GM12878 (cell line): ENCODE measurements at regions not wholly inside any gene's neighbourhood (a gene's known extent, or its start where the extent isn't known, plus 50 kb on each side); places are given as distances from the start of the nearest gene placed in this dataset.

Experiments used
- ATAC-seq: fragments of 200-7000 bp; cut with Tn5 transposase; 3 replicates; pipeline ENCODE4 v1.9.1; 2020; ENCODE audit warnings: mild to moderate bottlenecking, moderate library complexity
- BruUV-seq: library from RNA; stranded (reverse); fragments of 400-500 nt; replicated peaks from 2 replicates; lab custom pipeline; 2021; lab: Mats Ljungman, UMichigan
- CTCF ChIA-PET: fragments of 300-600 bp; sonication (Branson Sonifier 250); formaldehyde crosslinking; extraction: SDS; loops from one replicate; lab custom pipeline; 2021; ENCODE audit warnings: inconsistent platforms; lab: Yijun Ruan, JAX
- POLR2A ChIA-PET: fragments of 350-600 bp; formaldehyde crosslinking; extraction: SDS; loops from one replicate; lab custom pipeline; 2021; ENCODE audit warnings: inconsistent platforms; lab: Charles Lee
- RAD21 ChIA-PET: fragments of 300-600 bp; sonication (Branson Sonifier 250); formaldehyde crosslinking; loops from one replicate; lab custom pipeline; 2023; ENCODE audit warnings: antibody characterized with exemption; ENCODE audit not compliant: unreplicated experiment; lab: Charles Lee
- SMC1A ChIA-PET: fragments of 300-600 bp; sonication (Branson Sonifier 250); formaldehyde crosslinking; loops from one replicate; lab custom pipeline; 2023; ENCODE audit not compliant: unreplicated experiment, uncharacterized antibody; lab: Charles Lee
- DNase-seq: peaks from one replicate; pipeline ENCODE4 v3.0.0-alpha.2; 2011; ENCODE audit warnings: low read depth, low spot score
- FAIRE-seq: peaks from 3 replicates; lab custom pipeline; 2011; peaks lifted over from hg19 to GRCh38; lab: Jason Lieb, UNC
- H2AFZ ChIP-seq: 2 replicates; pipeline ENCODE4 v1.6.0; 2011; ENCODE audit warnings: low read depth, low read length, control low read depth; ENCODE audit not compliant: control insufficient read depth
- H3K27ac ChIP-seq: 2 replicates; pipeline ENCODE4 v1.5.1; 2011; ENCODE audit warnings: control low read depth; ENCODE audit not compliant: control insufficient read depth, insufficient read depth
- H3K27me3 ChIP-seq, 2 experiments: replicated peaks in 1 of 2; 2 replicates each; pipeline versions ENCODE4 v1.6.0 to v1.6.1; 2011; ENCODE audit warnings: low read length in 1 of 2; ENCODE audit not compliant: control insufficient read depth in 2 of 2, insufficient read depth in 2 of 2
- H3K36me3 ChIP-seq, 2 experiments: 2 replicates each; pipeline ENCODE4 v1.5.1; 2011; ENCODE audit warnings: low read length in 1 of 2; ENCODE audit not compliant: control insufficient read depth in 2 of 2, insufficient read depth in 2 of 2
- H3K4me1 ChIP-seq: 2 replicates; pipeline ENCODE4 v1.6.1; 2011; ENCODE audit warnings: mild to moderate bottlenecking, low read length, moderate library complexity, mixed read lengths; ENCODE audit not compliant: control insufficient read depth, insufficient read depth
- H3K4me2 ChIP-seq: 2 replicates; pipeline ENCODE4 v1.6.0; 2011; ENCODE audit warnings: control low read depth; ENCODE audit not compliant: control insufficient read depth, insufficient read depth
- H3K4me3 ChIP-seq: fragments of 200-600 bp; sonication (generic); 2 replicates; pipeline ENCODE4 v1.5.1; 2016
- H3K79me2 ChIP-seq: 2 replicates; pipeline ENCODE4 v1.6.0; 2011; ENCODE audit warnings: low read length; ENCODE audit not compliant: control insufficient read depth, insufficient read depth
- H3K9ac ChIP-seq: 2 replicates; pipeline ENCODE4 v1.8.0; 2011; ENCODE audit warnings: low read length, control low read depth, mixed read lengths; ENCODE audit not compliant: control insufficient read depth, insufficient read depth
- H3K9me3 ChIP-seq: replicated peaks from 3 replicates; pipeline ENCODE4 v1.5.1; 2011; ENCODE audit warnings: mild to moderate bottlenecking, low read length; ENCODE audit not compliant: control insufficient read depth, insufficient read depth
- H4K20me1 ChIP-seq: 2 replicates; pipeline ENCODE4 v1.6.0; 2011; ENCODE audit not compliant: control insufficient read depth, insufficient read depth
- BCL11A ChIP-seq: IDR thresholded peaks from 2 replicates; pipeline ENCODE4 v1.6.1; 2011; ENCODE audit warnings: low read depth, low read length
- BCLAF1 ChIP-seq: fragments of 450-650 bp; IDR thresholded peaks from 2 replicates; pipeline ENCODE4 v1.6.1; 2017; ENCODE audit warnings: antibody characterized with exemption, mild to moderate bottlenecking, moderate library complexity
- BMI1 ChIP-seq: fragments of 450-650 bp; IDR thresholded peaks from 2 replicates; pipeline ENCODE4 v1.6.1; 2016; ENCODE audit warnings: mild to moderate bottlenecking, moderate library complexity, borderline replicate concordance
- CREM ChIP-seq: IDR thresholded peaks from 2 replicates; pipeline ENCODE4 v1.6.1; 2014; ENCODE audit warnings: antibody characterized with exemption, low read depth
- EZH2 ChIP-seq: IDR thresholded peaks from 2 replicates; pipeline ENCODE4 v1.6.1; 2012; ENCODE audit warnings: low read depth, mild to moderate bottlenecking, control low read depth, inconsistent platforms, low read length, borderline replicate concordance; ENCODE audit not compliant: control insufficient read depth
- IRF3 ChIP-seq: fragments of 450-650 bp; IDR thresholded peaks from 2 replicates; pipeline ENCODE4 v1.6.1; 2014; ENCODE audit warnings: mild to moderate bottlenecking
- MTA2 ChIP-seq: fragments of 450-650 bp; IDR thresholded peaks from 2 replicates; pipeline ENCODE4 v1.6.1; 2016; ENCODE audit warnings: low read depth, mild to moderate bottlenecking, moderate library complexity
- MTA3 ChIP-seq: IDR thresholded peaks from 2 replicates; pipeline ENCODE4 v1.6.1; 2012; ENCODE audit warnings: low read length, inconsistent platforms, borderline replicate concordance
- MXI1 ChIP-seq: fragments of 150-350 bp; IDR thresholded peaks from 2 replicates; pipeline ENCODE4 v1.6.1; 2011; ENCODE audit warnings: low read depth, mild to moderate bottlenecking, inconsistent platforms, low read length, improper control_type of control experiment
- NFIC ChIP-seq: IDR thresholded peaks from 2 replicates; pipeline ENCODE4 v1.6.1; 2012; ENCODE audit warnings: low read depth, mild to moderate bottlenecking, inconsistent platforms, low read length, moderate library complexity
- NFXL1 ChIP-seq: fragments of 450-650 bp; IDR thresholded peaks from 2 replicates; pipeline ENCODE4 v1.6.1; 2017; ENCODE audit warnings: antibody characterized with exemption, mild to moderate bottlenecking, borderline replicate concordance
- PBX3 ChIP-seq: IDR thresholded peaks from 2 replicates; pipeline ENCODE4 v1.6.1; 2011; ENCODE audit warnings: mild to moderate bottlenecking, low read depth, low read length, moderate library complexity; ENCODE audit not compliant: insufficient replicate concordance
- RFX5 ChIP-seq: IDR thresholded peaks from 2 replicates; pipeline ENCODE4 v1.6.1; 2011; ENCODE audit warnings: low read depth, low read length, improper control_type of control experiment
- SIN3A ChIP-seq: IDR thresholded peaks from 2 replicates; pipeline ENCODE4 v1.6.1; 2012; ENCODE audit warnings: low read depth, low read length, improper control_type of control experiment
- TARDBP ChIP-seq: IDR thresholded peaks from 2 replicates; pipeline ENCODE4 v1.6.1; 2016; ENCODE audit warnings: borderline replicate concordance
- TBL1XR1 ChIP-seq: IDR thresholded peaks from 2 replicates; pipeline ENCODE4 v1.6.1; 2012; ENCODE audit warnings: low read depth, low read length, improper control_type of control experiment
- TCF3 ChIP-seq: IDR thresholded peaks from 2 replicates; pipeline ENCODE4 v1.6.1; 2012; ENCODE audit warnings: low read depth, mild to moderate bottlenecking, low read length, borderline replicate concordance; ENCODE audit not compliant: insufficient read depth
- ZNF217 ChIP-seq: fragments of 450-650 bp; IDR thresholded peaks from 2 replicates; pipeline ENCODE4 v1.6.1; 2017; ENCODE audit warnings: antibody characterized with exemption, mild to moderate bottlenecking
- ZNF622 ChIP-seq: fragments of 450-650 bp; IDR thresholded peaks from 2 replicates; pipeline ENCODE4 v1.6.1; 2017; ENCODE audit warnings: mild to moderate bottlenecking, inconsistent platforms
- WGBS: methylation state at CpG from one replicate; pipeline ENCODE4 v1.1.6; 2016; ENCODE audit warnings: low lambda C conversion rate; ENCODE audit not compliant: insufficient replicate concordance, insufficient coverage; ENCODE audit errors: missing lambda C conversion rate; 5-methylcytosine and 5-hydroxymethylcytosine counted together
- in situ Hi-C: fragments of 300-500 bp; cut with MboI; formaldehyde crosslinking; loops from 9 replicates; pipeline ENCODE4 v1.14.3; 2018; ENCODE audit warnings: mixed read lengths
- intact Hi-C: fragments of 100-400 bp; cut with micrococcal nuclease; formaldehyde crosslinking; loops from one replicate; pipeline ENCODE4 v1.14.2; 2022; ENCODE audit not compliant: unreplicated experiment

- TF ChIP-seq IRF3 (no peak), MXI1 (no peak)
Measured at GRCh38 chr12:108461058-108461660, 53.9 kb upstream of the FICD start (continued).

GRCh38 chr12:108459149-108459548, 55.9 kb upstream of the FICD start:
- Histone ChIP-seq H3K9me3 (no peaks in the 10 kb centered on the region), H3K27ac (no peak overlapping the region), H4K20me1 (no peaks in the 10 kb centered on the region), H3K27me3 (no peaks in the 10 kb centered on the region; a peak in 1 of 4 replicates), H2AFZ (no peak overlapping the region), H3K79me2 (no peaks in the 10 kb centered on the region), H3K4me2 (no peak overlapping the region), H3K4me3 (no peak overlapping the region), H3K4me1 (peaks cover 7% of the 10 kb centered on the region; the same call in 1 of the 2 replicates), H3K9ac (no peak overlapping the region), H3K36me3 (no peaks in the 10 kb centered on the region)
- 2% methylated on average over 3 of the region's 3 CpGs for WGBS
- no peak for FAIRE-seq
- no peak for ATAC-seq
- POLR2A ChIA-PET: no interaction called here
- CTCF ChIA-PET: interaction anchor here (0.7 to 2.9 kb wide), 6 partner anchors 53 to 396 kb away, joined by 3 to 17 read pairs (median 3); no protein-coding TSS in a partner anchor
- SMC1A ChIA-PET: interaction anchor here (1.0 to 4.7 kb wide), 3 partner anchors 10 to 467 kb away, joined by 3 to 32 read pairs (median 4); no protein-coding TSS in a partner anchor
- no peak for DNase-seq
- intact Hi-C loops (loop anchor here (10.0 kb wide), 1 partner anchor 354 kb away; no protein-coding TSS in a partner anchor), in situ Hi-C loops (no loop called here)
- BruUV-seq: no TSS peak
- RAD21 ChIA-PET: no interaction called here
- TF ChIP-seq PBX3 (no peak), MTA3 (no peak), TCF3 (no peak), TARDBP (no peak), BMI1 (no peak), NFXL1 (no peak), TBL1XR1 (no peak), SIN3A (no peak), NFIC (no peak), CREM (no peak), BCL11A (no peak), ZNF217 (no peak), BCLAF1 (no peak), MTA2 (no peak), RFX5 (no peak), ZNF622 (no peak), EZH2 (no peak)
